H1 (cell line): ENCODE measurements at regions not wholly inside any gene's neighbourhood (a gene's known extent, or its start where the extent isn't known, plus 50 kb on each side); places are given as distances from the start of the nearest gene placed in this dataset.

Experiments used
- CTCF ChIA-PET: fragments of 300-600 bp; sonication (Branson Sonifier 250); formaldehyde crosslinking; loops from one replicate; lab custom pipeline; 2021; ENCODE audit not compliant: partially characterized antibody; lab: Charles Lee
- POLR2A ChIA-PET: fragments of 300-600 bp; sonication (Branson Sonifier 250); formaldehyde crosslinking; loops from one replicate; lab custom pipeline; 2021; ENCODE audit warnings: inconsistent platforms; ENCODE audit not compliant: partially characterized antibody; lab: Charles Lee
- DNase-seq, 2 experiments: peaks; one replicate each; pipeline versions ENCODE4 v3.0.0 to v3.0.0-alpha.2; 2010 to 2022; ENCODE audit warnings: low spot score in 2 of 2, low read depth in 1 of 2, mixed read lengths in 1 of 2
- FAIRE-seq: peaks from 2 replicates; lab custom pipeline; 2011; peaks lifted over from hg19 to GRCh38; lab: Jason Lieb, UNC
- H2AFZ ChIP-seq: 2 replicates; pipeline ENCODE4 v1.8.1; 2012; ENCODE audit warnings: low read length, inconsistent platforms
- H2AK5ac ChIP-seq: 2 replicates; pipeline ENCODE4 v1.6.1; 2013; ENCODE audit warnings: low read depth, low read length
- H2BK120ac ChIP-seq: replicated peaks from 2 replicates; pipeline ENCODE3; 2013; ENCODE audit warnings: low read depth, low read length, inconsistent platforms
- H2BK12ac ChIP-seq: 2 replicates; pipeline ENCODE4 v1.6.1; 2013; ENCODE audit warnings: low read depth, low read length
- H2BK15ac ChIP-seq: 2 replicates; pipeline ENCODE4 v1.6.1; 2013; ENCODE audit warnings: low read length
- H2BK20ac ChIP-seq: 2 replicates; pipeline ENCODE4 v1.6.1; 2013; ENCODE audit warnings: low read length
- H2BK5ac ChIP-seq: 2 replicates; pipeline ENCODE4 v1.6.1; 2013; ENCODE audit warnings: low read depth, low read length
- H3K14ac ChIP-seq: 2 replicates; pipeline ENCODE4 v1.6.1; 2013; ENCODE audit warnings: inconsistent platforms; ENCODE audit not compliant: insufficient read length
- H3K18ac ChIP-seq: 2 replicates; pipeline ENCODE4 v1.6.1; 2013; ENCODE audit warnings: low read length; ENCODE audit errors: extremely low read depth
- H3K23ac ChIP-seq: 2 replicates; pipeline ENCODE4 v1.6.1; 2013; ENCODE audit warnings: inconsistent platforms; ENCODE audit not compliant: insufficient read length
- H3K23me2 ChIP-seq: 2 replicates; pipeline ENCODE4 v1.6.1; 2013; ENCODE audit warnings: low read depth, low read length
- H3K27ac ChIP-seq: 2 replicates; pipeline ENCODE4 v1.6.1; 2011; ENCODE audit warnings: low read depth, low read length, inconsistent platforms
- H3K27me3 ChIP-seq, 4 experiments: replicated peaks in 1 of 4; 1 replicate in 1 of 4; 2 replicates in 3 of 4; pipeline versions ENCODE4 v1.6.1 to v1.8.1; 2011 to 2013; ENCODE audit warnings: low read length in 3 of 4, mild to moderate bottlenecking in 3 of 4, inconsistent platforms in 2 of 4, mixed read lengths in 2 of 4, moderate library complexity in 1 of 4; ENCODE audit not compliant: control insufficient read depth in 3 of 4, insufficient read depth in 3 of 4; ENCODE audit errors: extremely low read depth in 1 of 4
- H3K36me3 ChIP-seq, 4 experiments: 2 replicates each; pipeline versions ENCODE4 v1.6.1 to v1.8.1; 2011 to 2013; ENCODE audit warnings: mild to moderate bottlenecking in 4 of 4, low read length in 3 of 4, moderate library complexity in 2 of 4, control low read depth in 1 of 4, inconsistent platforms in 1 of 4; ENCODE audit not compliant: insufficient read depth in 4 of 4, control insufficient read depth in 2 of 4
- H3K4ac ChIP-seq: replicated peaks from 2 replicates; pipeline ENCODE3; 2013; ENCODE audit warnings: low read length, low read depth, mixed read lengths, inconsistent platforms; ENCODE audit not compliant: insufficient read length
- H3K4me1 ChIP-seq, 4 experiments: replicated peaks in 1 of 4; 1 replicate in 1 of 4; 2 replicates in 3 of 4; pipeline versions ENCODE4 v1.6.1 to v1.8.1; 2011 to 2013; ENCODE audit warnings: low read length in 3 of 4, inconsistent platforms in 2 of 4, mixed read lengths in 1 of 4; ENCODE audit not compliant: insufficient read depth in 4 of 4, control insufficient read depth in 3 of 4
- H3K4me2 ChIP-seq, 2 experiments: 2 replicates each; pipeline versions ENCODE4 v1.6.1 to v1.8.1; 2011 to 2013; ENCODE audit warnings: low read depth in 2 of 2, low read length in 2 of 2, control low read depth in 1 of 2, inconsistent platforms in 1 of 2, mild to moderate bottlenecking in 1 of 2; ENCODE audit not compliant: insufficient read depth in 1 of 2
- H3K4me3 ChIP-seq, 4 experiments: fragments of 200-600, 300-600 bp in 1 of 4; sonication (generic), shearing (Covaris generic), sonication (Bioruptor Twin) in 1 of 4; 2 replicates each; pipeline versions ENCODE4 v1.5.1 to v1.8.1; 2011 to 2016; ENCODE audit warnings: low read length in 4 of 4, low read depth in 3 of 4, control low read depth in 2 of 4, inconsistent platforms in 2 of 4, mild to moderate bottlenecking in 2 of 4, mixed read lengths in 1 of 4, moderate library complexity in 1 of 4; ENCODE audit not compliant: insufficient read depth in 2 of 4; ENCODE audit errors: extremely low read depth in 1 of 4
- H3K56ac ChIP-seq: replicated peaks from 2 replicates; pipeline ENCODE3; 2013; ENCODE audit warnings: low read depth, mild to moderate bottlenecking, mixed read lengths, low read length, inconsistent platforms; ENCODE audit not compliant: insufficient read length
- H3K79me1 ChIP-seq: 2 replicates; pipeline ENCODE4 v1.6.1; 2013; ENCODE audit warnings: low read depth, low read length, control low read depth
- H3K79me2 ChIP-seq, 2 experiments: 2 replicates each; pipeline versions ENCODE4 v1.6.1 to v1.8.1; 2012 to 2013; ENCODE audit warnings: low read length in 2 of 2, mild to moderate bottlenecking in 2 of 2, inconsistent platforms in 1 of 2; ENCODE audit not compliant: insufficient read depth in 2 of 2, control insufficient read depth in 1 of 2
- H3K9ac ChIP-seq, 4 experiments: replicated peaks in 1 of 4; 1 replicate in 1 of 4; 2 replicates in 3 of 4; pipeline versions ENCODE4 v1.6.1 to v1.8.1; 2011 to 2013; ENCODE audit warnings: low read depth in 3 of 4, low read length in 3 of 4, control low read depth in 2 of 4, mild to moderate bottlenecking in 2 of 4, moderate library complexity in 2 of 4, inconsistent platforms in 1 of 4; ENCODE audit errors: extremely low read depth in 1 of 4
- H3K9me3 ChIP-seq, 2 experiments: 2 replicates each; pipeline versions ENCODE4 v1.6.1 to v1.8.1; 2012 to 2013; ENCODE audit warnings: mild to moderate bottlenecking in 2 of 2, moderate library complexity in 2 of 2, control low read depth in 1 of 2, inconsistent platforms in 1 of 2, low read depth in 1 of 2, low read length in 1 of 2, mixed read lengths in 1 of 2; ENCODE audit not compliant: insufficient read depth in 2 of 2
- H4K20me1 ChIP-seq, 2 experiments: replicated peaks in 1 of 2; 2 replicates each; pipeline versions ENCODE3 to v1.8.1; 2011 to 2013; ENCODE audit warnings: inconsistent platforms in 2 of 2, low read length in 2 of 2, mild to moderate bottlenecking in 1 of 2; ENCODE audit not compliant: insufficient read depth in 2 of 2, control insufficient read depth in 1 of 2
- H4K5ac ChIP-seq: 2 replicates; pipeline ENCODE4 v1.6.1; 2013; ENCODE audit warnings: low read length, low read depth, mixed read lengths, inconsistent platforms; ENCODE audit not compliant: insufficient read length
- H4K8ac ChIP-seq: 2 replicates; pipeline ENCODE4 v1.8.0; 2013; ENCODE audit warnings: mild to moderate bottlenecking, moderate library complexity, low read length, inconsistent platforms; ENCODE audit not compliant: insufficient read depth; ENCODE audit errors: extremely low read depth
- H4K91ac ChIP-seq: replicated peaks from 2 replicates; pipeline ENCODE3; 2013; ENCODE audit warnings: low read length, mixed read lengths, inconsistent platforms; ENCODE audit not compliant: insufficient read length
- ATF2 ChIP-seq: IDR thresholded peaks from 2 replicates; pipeline ENCODE4 v1.6.1; 2012; ENCODE audit warnings: low read length, inconsistent platforms
- BACH1 ChIP-seq: IDR thresholded peaks from 2 replicates; pipeline ENCODE4 v1.6.1; 2012; ENCODE audit warnings: low read length, improper control_type of control experiment
- FOSL1 ChIP-seq: IDR thresholded peaks from 2 replicates; pipeline ENCODE4 v1.6.1; 2011; ENCODE audit warnings: mild to moderate bottlenecking, low read depth, low read length, moderate library complexity; ENCODE audit not compliant: insufficient read depth
- KDM5A ChIP-seq: fragments of 200-600 bp; IDR thresholded peaks from 2 replicates; pipeline ENCODE4 v1.7.1; 2012; ENCODE audit warnings: mild to moderate bottlenecking, low read length, inconsistent platforms, mixed read lengths
- WGBS, 2 experiments: shearing (Covaris generic) in 1 of 2; methylation state at CpG; one replicate each; pipeline versions ENCODE4 v1.1.6 to v1.1.7; 2013 to 2015; ENCODE audit warnings: low lambda C conversion rate in 2 of 2, mixed read lengths in 2 of 2, inconsistent platforms in 1 of 2, low coverage in 1 of 2, missing lambda C conversion rate in 1 of 2; ENCODE audit not compliant: insufficient replicate concordance in 2 of 2, insufficient coverage in 1 of 2, insufficient read length in 1 of 2; ENCODE audit errors: extremely low coverage in 1 of 2, missing lambda C conversion rate in 1 of 2; 5-methylcytosine and 5-hydroxymethylcytosine counted together
- TF ChIP-seq, protein P1 (sequence below): IDR thresholded peaks from 2 replicates; pipeline ENCODE4 v1.6.1; 2011; ENCODE audit warnings: low read depth, mild to moderate bottlenecking, low read length; ENCODE audit not compliant: insufficient read depth

DNA sequence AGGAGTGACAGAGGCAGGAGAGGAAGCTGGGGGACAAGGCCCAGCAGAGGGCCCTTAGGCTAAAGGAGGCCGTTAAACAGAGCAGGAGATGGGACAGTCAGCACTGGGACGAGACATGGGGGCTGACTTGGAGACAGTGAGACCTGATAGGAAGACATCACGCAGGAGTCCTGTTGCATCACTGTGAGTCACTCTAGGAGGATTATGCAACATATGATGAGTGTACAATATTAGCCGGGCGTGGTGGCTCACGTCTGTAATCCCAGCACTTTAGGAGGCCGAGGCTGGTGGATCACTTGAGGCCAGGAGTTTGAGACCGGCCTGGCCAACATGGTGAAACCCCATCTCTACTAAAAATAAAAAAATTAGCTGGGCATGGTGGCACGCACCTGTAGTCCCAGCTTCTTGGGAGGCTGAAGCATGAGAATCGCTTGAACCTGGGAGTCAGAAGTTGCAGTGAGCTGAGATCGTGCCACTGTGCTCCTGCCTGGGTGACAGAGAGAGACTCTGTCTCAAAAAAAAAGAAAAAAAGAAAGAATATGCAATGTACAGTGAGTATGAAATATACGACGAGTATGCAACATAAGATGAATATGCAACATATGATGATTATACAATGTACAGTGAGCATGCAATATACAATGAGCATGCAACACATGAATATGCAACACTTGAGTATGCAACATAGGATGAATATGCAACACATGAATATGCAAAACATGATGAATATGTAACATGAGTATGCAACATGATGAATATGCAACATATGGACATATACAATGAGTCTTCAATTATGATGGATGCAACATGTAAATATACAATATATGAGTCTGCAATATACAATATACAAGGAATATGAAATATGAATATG lies 83.3 kb upstream of the ID2 start:
- Histone ChIP-seq H3K23ac (no peak overlapping the region), H3K79me2 (no peaks in the 10 kb centered on the region), H3K9ac (no peak overlapping the region), H3K36me3 (no peaks in the 10 kb centered on the region), H3K4me3 (no peak overlapping the region), H3K14ac (no peak overlapping the region), H4K8ac (no peak overlapping the region), H4K91ac (no peak overlapping the region), H3K56ac (no peak overlapping the region), H4K20me1 (peaks cover 0 to 8% of the 10 kb centered on the region in 2 experiments), H2BK20ac (no peak overlapping the region), H3K79me1 (no peaks in the 10 kb centered on the region; the same call in 1 of the 2 replicates), H2BK5ac (no peak overlapping the region), H2AFZ (no peak overlapping the region), H3K23me2 (peaks cover 12% of the 10 kb centered on the region; the same call in 1 of the 2 replicates), H3K27ac (no peak overlapping the region), H4K5ac (no peak overlapping the region), H2AK5ac (no peak overlapping the region), H3K4me1 (0 out of 7 replicates have a peak, but pooled peaks cover 0 to 2% (median 0%) of the 10 kb centered on the region in 4 experiments), H3K27me3 (no peaks in the 10 kb centered on the region; a peak in 1 of 7 replicates), H3K18ac (no peak overlapping the region), H2BK15ac (no peak overlapping the region), H2BK12ac (no peak overlapping the region), H3K4ac (no peak overlapping the region), H3K9me3 (no peaks in the 10 kb centered on the region), H2BK120ac (no peak overlapping the region), H3K4me2 (no peak overlapping the region)
- ChIA-PET POLR2A (no interaction called here), CTCF (no interaction called here)
- TF ChIP-seq BACH1 = no peak
- no peak for TF ChIP-seq FOSL1
- TF ChIP-seq KDM5A = no peak
- TF ChIP-seq, protein P1, sequence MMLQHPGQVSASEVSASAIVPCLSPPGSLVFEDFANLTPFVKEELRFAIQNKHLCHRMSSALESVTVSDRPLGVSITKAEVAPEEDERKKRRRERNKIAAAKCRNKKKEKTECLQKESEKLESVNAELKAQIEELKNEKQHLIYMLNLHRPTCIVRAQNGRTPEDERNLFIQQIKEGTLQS = no peak
- TF ChIP-seq ATF2 = no peak
- DNase-seq (no peak), FAIRE-seq (no peak)
- WGBS, 2 experiments = 96% methylated on average over 10 of the region's 13 CpGs; no CpG with 5 or more reads in 1 of the 2 experiments
